Inferior parietal cortex (tissue), 1 donor: ENCODE measurements at regions not wholly inside any gene's neighbourhood (a gene's known extent, or its start where the extent isn't known, plus 50 kb on each side); places are given as distances from the start of the nearest gene placed in this dataset.

Experiments used
- DNase-seq: peaks from one replicate; pipeline ENCODE4 v3.0.0-alpha.2; 2016; ENCODE audit errors: extremely low spot score

GRCh38 chr9:119662329-119662728, 293.1 kb upstream of the BRINP1 start:
- no peak for DNase-seq

- no peak for DNase-seq
These were observed 283.7 kb upstream of the BRINP1 start for GRCh38 chr9:119652931-119653330.

- DNase-seq = no peak
These were observed 280.0 kb upstream of the BRINP1 start for GRCh38 chr9:119649205-119649604.

GRCh38 chr9:119639287-119639955, 270.2 kb upstream of the BRINP1 start:
- DNase-seq = no peak

- DNase-seq = no peak
These were observed 264.8 kb upstream of the BRINP1 start for GRCh38 chr9:119634006-119634405.

- DNase-seq = no peak
These were observed 242.3 kb upstream of the BRINP1 start for GRCh38 chr9:119611565-119611964.

- DNase-seq = no peak
These were observed 240.2 kb upstream of the BRINP1 start for GRCh38 chr9:119609277-119609971.

- no peak for DNase-seq
These were observed 232.4 kb upstream of the BRINP1 start for GRCh38 chr9:119601632-119602031.

GRCh38 chr9:119597499-119597898, 228.3 kb upstream of the BRINP1 start:
- DNase-seq = no peak

- DNase-seq = no peak
These were observed 227.5 kb upstream of the BRINP1 start for GRCh38 chr9:119596703-119597102.

GRCh38 chr9:119588874-119589744, 219.9 kb upstream of the BRINP1 start:
- no peak for DNase-seq

- no peak for DNase-seq
These were observed 208.6 kb upstream of the BRINP1 start for GRCh38 chr9:119577881-119578280.

GRCh38 chr9:119559986-119560385, 190.8 kb upstream of the BRINP1 start:
- DNase-seq = no peak

GRCh38 chr9:119559056-119559455, 189.8 kb upstream of the BRINP1 start:
- peak; percentile 27 for DNase-seq

GRCh38 chr9:119556129-119556875, 187.1 kb upstream of the BRINP1 start:
- DNase-seq = peak; percentile 82

GRCh38 chr9:119544492-119544891, 175.3 kb upstream of the BRINP1 start:
- no peak for DNase-seq

GRCh38 chr9:119537138-119537537, 167.9 kb upstream of the BRINP1 start:
- no peak for DNase-seq

GRCh38 chr9:119533504-119533903, 164.3 kb upstream of the BRINP1 start:
- no peak for DNase-seq

- DNase-seq = peak; percentile 20
These were observed 157.5 kb upstream of the BRINP1 start for GRCh38 chr9:119526698-119527097.

- no peak for DNase-seq
These were observed 154.3 kb upstream of the BRINP1 start for GRCh38 chr9:119523508-119523907.

GRCh38 chr9:119522381-119522780, 153.1 kb upstream of the BRINP1 start:
- DNase-seq = no peak
